ENCODE measurements at regions not wholly inside any gene's neighbourhood (a gene's known extent, or its start where the extent isn't known, plus 50 kb on each side); places are given as distances from the start of the nearest gene placed in this dataset.
"Not testable (repeated sequence)": the region's sequence is repeated elsewhere in the genome, so short reads cannot be mapped to it uniquely, and the experiment has no call there.

- ATAC-seq (ENCODE audit: poor library complexity): no peak
- CTCF ChIA-PET: no interaction called here
- Histone ChIP-seq H3K4me3 (ENCODE audit: low read length) (no peak overlapping the region), H3K4me1 (ENCODE audit: insufficient read depth, low read length) (no peaks in the 10 kb centered on the region), H3K36me3 (ENCODE audit: insufficient read depth, low read length) (no peaks in the 10 kb centered on the region), H3K27ac (ENCODE audit: low read depth in 1 of 2, low read length in 2 of 2) (no peak overlapping the region), H3K27me3 (ENCODE audit: control insufficient read depth in 1 of 2, insufficient read depth in 2 of 2, low read length in 2 of 2) (no peaks in the 10 kb centered on the region), H3K9me3 (ENCODE audit: control insufficient read depth in 1 of 2, insufficient read depth in 1 of 2, low read length in 2 of 2) (peaks cover 3 to 7% of the 10 kb centered on the region in 2 experiments)
- Mint-ChIP-seq H3K4me3 (no peak overlapping the region), H3K27ac (no peak overlapping the region), H3K27me3 (peaks cover 23% of the 10 kb centered on the region), H3K4me1 (ENCODE audit: low read depth) (no peaks in the 10 kb centered on the region), H3K36me3 (ENCODE audit: low read depth) (no peaks in the 10 kb centered on the region), H3K9me3 (peaks cover 8% of the 10 kb centered on the region)
- intact Hi-C loops (cut with DNase I, micrococcal nuclease): no loop called here
- POLR2A ChIA-PET: no interaction called here
- DNase-seq: no peak
- TF ChIP-seq CTCF (IDR thresholded peaks at IDR 0.05): no peak
Observed at GRCh38 chr2:226461981-226462380, 337.6 kb downstream of the IRS1 start.

GRCh38 chr2:226456144-226456543 lies 343.5 kb downstream of the IRS1 start:
- H3K36me3 Mint-ChIP-seq (ENCODE audit: low read depth); ATAC-seq (ENCODE audit: poor library complexity); H3K4me3 Mint-ChIP-seq; H3K4me3 ChIP-seq (ENCODE audit: low read length); H3K27ac Mint-ChIP-seq; H3K27me3 ChIP-seq (ENCODE audit: control insufficient read depth in 1 of 2, insufficient read depth in 2 of 2, low read length in 2 of 2); H3K27ac ChIP-seq (ENCODE audit: low read depth in 1 of 2, low read length in 2 of 2); H3K4me1 Mint-ChIP-seq (ENCODE audit: low read depth); CTCF ChIA-PET; H3K4me1 ChIP-seq (ENCODE audit: insufficient read depth, low read length); POLR2A ChIA-PET; intact Hi-C loops (cut with DNase I, micrococcal nuclease); H3K36me3 ChIP-seq (ENCODE audit: insufficient read depth, low read length); DNase-seq: not testable (repeated sequence)
- peaks cover 0 to 11% of the 10 kb centered on the region in 2 experiments for H3K9me3 ChIP-seq (ENCODE audit: control insufficient read depth in 1 of 2, insufficient read depth in 1 of 2, low read length in 2 of 2)
- peaks cover 49% of the 10 kb centered on the region for H3K27me3 Mint-ChIP-seq
- peaks cover 17% of the 10 kb centered on the region for H3K9me3 Mint-ChIP-seq

- H3K27ac ChIP-seq (ENCODE audit: low read depth in 1 of 2, low read length in 2 of 2): no peak overlapping the region
- peaks cover 0 to 10% of the 10 kb centered on the region in 2 experiments for H3K9me3 ChIP-seq (ENCODE audit: control insufficient read depth in 1 of 2, insufficient read depth in 1 of 2, low read length in 2 of 2)
- Mint-ChIP-seq H3K27me3 (peaks cover 38% of the 10 kb centered on the region), H3K36me3 (ENCODE audit: low read depth) (no peaks in the 10 kb centered on the region), H3K9me3 (peaks cover 12% of the 10 kb centered on the region), H3K27ac (no peak overlapping the region), H3K4me1 (ENCODE audit: low read depth) (no peaks in the 10 kb centered on the region), H3K4me3 (no peak overlapping the region)
- DNase-seq: no peak
- no peak for ATAC-seq (ENCODE audit: poor library complexity)
- ChIA-PET CTCF (no interaction called here), POLR2A (no interaction called here)
- peaks cover 7 to 9% of the 10 kb centered on the region in 2 experiments for H3K27me3 ChIP-seq (ENCODE audit: control insufficient read depth in 1 of 2, insufficient read depth in 2 of 2, low read length in 2 of 2)
- no peaks in the 10 kb centered on the region for H3K36me3 ChIP-seq (ENCODE audit: insufficient read depth, low read length)
- intact Hi-C loops (cut with DNase I, micrococcal nuclease): no loop called here
- TF ChIP-seq CTCF (IDR thresholded peaks at IDR 0.05): no peak
- no peak overlapping the region for H3K4me3 ChIP-seq (ENCODE audit: low read length)
- no peaks in the 10 kb centered on the region for H3K4me1 ChIP-seq (ENCODE audit: insufficient read depth, low read length)
Observed at GRCh38 chr2:226452768-226453167, 346.9 kb downstream of the IRS1 start.

GRCh38 chr2:226451486-226451885 lies 348.1 kb downstream of the IRS1 start:
- CTCF ChIA-PET: interaction anchor here (1.1 kb wide), 1 partner anchor 12 kb away, joined by 3 read pairs; no protein-coding TSS in a partner anchor
- TF ChIP-seq CTCF (IDR thresholded peaks at IDR 0.05): no peak
- no peak for ATAC-seq (ENCODE audit: poor library complexity)

More at GRCh38 chr2:226451486-226451885, 348.1 kb downstream of the IRS1 start:
- Histone ChIP-seq H3K4me1 (ENCODE audit: insufficient read depth, low read length) (no peaks in the 10 kb centered on the region), H3K27me3 (ENCODE audit: control insufficient read depth in 1 of 2, insufficient read depth in 2 of 2, low read length in 2 of 2) (peaks cover 7 to 9% of the 10 kb centered on the region in 2 experiments), H3K27ac (ENCODE audit: low read depth in 1 of 2, low read length in 2 of 2) (no peak overlapping the region), H3K9me3 (ENCODE audit: control insufficient read depth in 1 of 2, insufficient read depth in 1 of 2, low read length in 2 of 2) (peaks cover 0 to 10% of the 10 kb centered on the region in 2 experiments), H3K36me3 (ENCODE audit: insufficient read depth, low read length) (no peaks in the 10 kb centered on the region), H3K4me3 (ENCODE audit: low read length) (no peak overlapping the region)
- Mint-ChIP-seq H3K4me3 (no peak overlapping the region), H3K27ac (no peak overlapping the region), H3K27me3 (peaks cover 25% of the 10 kb centered on the region), H3K9me3 (peaks cover 12% of the 10 kb centered on the region), H3K4me1 (ENCODE audit: low read depth) (no peaks in the 10 kb centered on the region), H3K36me3 (ENCODE audit: low read depth) (no peaks in the 10 kb centered on the region)
- POLR2A ChIA-PET: no interaction called here
- DNase-seq: no peak
- intact Hi-C loops (cut with DNase I, micrococcal nuclease): no loop called here
